HL-60 (cell line): ENCODE measurements at regions not wholly inside any gene's neighbourhood (a gene's known extent, or its start where the extent isn't known, plus 50 kb on each side); places are given as distances from the start of the nearest gene placed in this dataset.

Source experiments
- DNase-seq, 2 experiments: peaks; one replicate each; pipeline ENCODE4 v3.0.0-alpha.2; 2010 to 2020; ENCODE audit warnings: low read depth in 1 of 2, low spot score in 1 of 2
- H3K27ac ChIP-seq: fragments of 250-450 bp; sonication (Bioruptor Pico); replicated peaks from 2 replicates; pipeline ENCODE4 v1.5.1; 2020; ENCODE audit warnings: mild to moderate bottlenecking, moderate library complexity
- H3K27me3 ChIP-seq: fragments of 250-450 bp; sonication (Bioruptor Pico); 2 replicates; pipeline ENCODE4 v1.5.1; 2021; ENCODE audit warnings: mild to moderate bottlenecking, moderate library complexity; ENCODE audit not compliant: insufficient read depth, poor library complexity, severe bottlenecking
- H3K4me3 ChIP-seq: replicated peaks from 2 replicates; pipeline ENCODE4 v1.5.1; 2011; ENCODE audit warnings: mild to moderate bottlenecking, control low read depth, low read length; ENCODE audit not compliant: insufficient read depth
- CTCF ChIP-seq: IDR thresholded peaks from one replicate; pipeline ENCODE4 v1.5.1; 2011; ENCODE audit warnings: low read length, control low read depth, inconsistent platforms; ENCODE audit not compliant: insufficient read depth
- GABPA ChIP-seq: IDR thresholded peaks from 2 replicates; pipeline ENCODE4 v1.6.1; 2012; ENCODE audit warnings: low read depth
- POLR2AphosphoS5 ChIP-seq: IDR thresholded peaks from 2 replicates; pipeline ENCODE4 v1.6.1; 2012; ENCODE audit warnings: low read depth
- REST ChIP-seq: IDR thresholded peaks from 2 replicates; pipeline ENCODE4 v1.6.1; 2012; ENCODE audit warnings: low read depth; ENCODE audit not compliant: insufficient replicate concordance
- SPI1 ChIP-seq: IDR thresholded peaks from 2 replicates; pipeline ENCODE4 v1.6.1; 2012; ENCODE audit warnings: low read depth, mild to moderate bottlenecking, borderline replicate concordance

GRCh38 chr2:4144731-4145130 is 441.4 kb downstream of the DCDC2C start:
- no peak for TF ChIP-seq REST
- TF ChIP-seq SPI1, result no peak
- no peak for TF ChIP-seq CTCF
- no peak for TF ChIP-seq POLR2AphosphoS5
- no peak for TF ChIP-seq GABPA
- DNase-seq, result no peak

GRCh38 chr2:4151521-4151920 is 448.1 kb downstream of the DCDC2C start:
- TF ChIP-seq SPI1 (no peak), POLR2AphosphoS5 (no peak), REST (no peak), GABPA (no peak), CTCF (no peak)
- H3K4me3 ChIP-seq, result no peak overlapping the region
- no peaks in the 10 kb centered on the region for H3K27me3 ChIP-seq
- H3K27ac ChIP-seq, result no peak overlapping the region
- no peak for DNase-seq

More at GRCh38 chr2:4144731-4145130, 441.4 kb downstream of the DCDC2C start:
- Histone ChIP-seq H3K4me3 (no peak overlapping the region), H3K27me3 (no peaks in the 10 kb centered on the region), H3K27ac (no peak overlapping the region)

GRCh38 chr2:4152051-4152450 is 448.7 kb downstream of the DCDC2C start:
- no peak overlapping the region for H3K4me3 ChIP-seq
- no peak overlapping the region for H3K27ac ChIP-seq
- H3K27me3 ChIP-seq, result no peaks in the 10 kb centered on the region
- no peak for DNase-seq
- no peak for TF ChIP-seq SPI1
- TF ChIP-seq REST, result no peak
- no peak for TF ChIP-seq GABPA
- no peak for TF ChIP-seq CTCF
- TF ChIP-seq POLR2AphosphoS5, result no peak
